NCI-H524 treated with DMSO at 0.1 percent for 48 hours (cell line): ENCODE measurements at regions not wholly inside any gene's neighbourhood (a gene's known extent, or its start where the extent isn't known, plus 50 kb on each side); places are given as distances from the start of the nearest gene placed in this dataset.

Experiments used
- DNase-seq: peaks from one replicate; lab custom pipeline; 2025; lab: John Stamatoyannopoulos, UW

GRCh38 chr6:166046982-166047381, 120.7 kb downstream of the TBXT start:
- no peak for DNase-seq

- no peak for DNase-seq
These were observed 121.4 kb downstream of the TBXT start for GRCh38 chr6:166046226-166046625.

GRCh38 chr6:166045860-166046200, 121.8 kb downstream of the TBXT start:
- no peak for DNase-seq

GRCh38 chr6:166045173-166045859, 122.3 kb downstream of the TBXT start:
- DNase-seq, result no peak

GRCh38 chr6:166041277-166041676, 126.4 kb downstream of the TBXT start:
- no peak for DNase-seq

DNA sequence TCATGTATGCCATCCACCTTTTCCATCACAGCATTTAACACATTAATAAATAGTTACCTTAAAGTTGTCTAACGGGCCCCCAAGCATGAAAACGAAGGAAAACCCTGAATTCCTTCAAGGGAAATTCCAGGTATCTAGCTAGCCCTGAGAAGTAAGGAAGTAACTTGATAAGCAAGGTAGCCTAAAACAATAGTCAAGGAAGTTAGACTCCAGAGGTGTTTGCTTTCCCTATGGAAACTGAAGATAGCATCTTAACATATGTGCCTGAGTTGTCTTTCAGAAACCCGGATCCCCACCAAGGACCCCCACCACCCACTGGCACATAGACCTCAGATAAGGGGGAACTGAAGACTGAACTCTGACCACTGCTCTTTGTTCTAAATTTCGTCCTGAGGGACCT, 127.4 kb downstream of the TBXT start:
- DNase-seq, result no peak

DNA sequence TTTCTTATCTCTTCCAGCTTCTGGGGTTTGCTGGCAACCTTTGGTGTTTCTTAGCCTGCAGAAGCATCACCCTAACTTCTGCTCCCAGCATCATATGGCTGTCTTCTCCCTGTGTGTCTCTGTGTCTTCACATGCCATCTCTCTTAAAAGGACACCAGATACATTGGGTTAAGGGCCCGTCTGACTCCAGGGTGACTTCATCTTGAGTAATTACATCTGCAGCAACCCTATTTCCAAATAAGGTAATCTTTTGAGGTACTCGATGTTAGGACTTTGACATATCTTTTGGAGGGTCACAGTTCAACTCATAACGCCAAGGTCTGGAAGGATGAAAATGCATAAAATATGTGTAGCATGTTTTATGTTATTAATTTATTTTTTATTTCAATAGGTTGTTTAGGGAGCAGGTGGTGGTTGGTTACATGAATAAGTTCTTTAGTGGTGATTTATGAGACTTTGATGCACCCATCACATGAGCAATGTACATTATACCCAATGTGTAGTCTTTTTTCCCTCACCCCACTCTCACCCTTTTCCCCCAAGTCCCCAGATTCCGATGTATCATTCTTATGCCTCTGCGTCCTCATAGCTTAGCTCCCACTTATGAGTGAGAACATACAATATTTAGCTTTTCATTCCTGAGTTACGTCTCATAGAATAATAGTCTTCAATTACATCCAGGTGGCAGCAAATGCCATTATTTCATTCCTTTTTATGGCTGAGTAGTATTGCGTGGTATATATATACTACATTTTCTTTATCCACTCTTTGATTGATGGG, 131.1 kb downstream of the TBXT start:
- DNase-seq, result no peak

DNA sequence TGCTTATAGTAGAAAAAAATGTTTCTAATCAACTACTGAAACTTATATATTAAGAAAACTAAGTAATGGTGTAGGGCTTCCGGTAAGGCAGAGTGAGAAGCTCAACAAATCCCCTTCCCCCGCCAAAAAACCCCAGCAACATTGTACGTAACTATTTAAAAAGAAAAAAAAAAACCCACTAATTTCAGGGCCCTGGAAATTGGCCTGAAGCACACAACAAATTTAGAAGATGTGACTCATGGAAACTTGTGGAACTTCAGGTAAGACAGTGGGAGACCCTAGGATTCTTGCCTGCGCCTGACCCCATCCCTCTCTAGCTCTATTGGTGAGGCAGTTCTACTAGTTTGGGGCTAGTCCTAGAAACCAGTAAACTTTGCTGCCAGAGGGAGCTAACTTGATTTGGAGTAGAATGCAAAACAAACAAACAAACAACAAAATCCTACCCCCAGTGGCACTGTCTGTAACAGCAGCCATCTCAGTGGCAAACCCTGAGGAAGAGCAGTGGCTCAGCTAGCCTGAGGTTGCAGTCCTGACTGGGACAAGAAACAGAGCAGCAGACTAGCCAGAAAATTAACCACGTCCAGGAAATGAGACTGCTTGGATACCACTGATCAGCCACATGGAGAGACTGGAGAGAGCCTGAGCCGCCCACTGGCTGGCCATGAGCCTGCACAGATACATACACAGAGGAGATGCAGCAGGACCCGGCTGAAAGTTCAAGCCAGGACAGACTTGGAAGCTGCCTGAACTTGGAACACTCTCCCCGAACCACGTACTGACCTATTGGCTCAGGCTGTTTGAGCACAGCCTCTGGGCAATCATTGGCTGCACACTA, 135.1 kb downstream of the TBXT start:
- DNase-seq, result no peak

DNA sequence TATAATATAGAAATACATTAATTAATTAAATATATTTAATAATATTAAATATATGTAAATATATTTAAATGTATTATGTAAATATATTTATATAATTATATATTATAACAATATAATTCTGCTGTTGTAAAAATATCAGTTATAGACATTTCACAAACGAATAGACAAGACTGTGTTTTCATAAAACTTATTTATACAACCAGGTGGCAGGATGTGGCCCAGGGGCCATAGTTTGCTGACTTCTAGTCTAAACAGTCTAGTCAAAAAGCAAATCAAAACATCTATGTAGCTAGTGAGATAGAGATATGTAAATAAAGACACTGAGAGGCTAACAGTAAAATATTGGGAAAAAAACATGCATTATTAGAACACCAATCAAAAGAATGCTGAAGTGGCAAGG, 136.4 kb downstream of the TBXT start:
- no peak for DNase-seq

DNA sequence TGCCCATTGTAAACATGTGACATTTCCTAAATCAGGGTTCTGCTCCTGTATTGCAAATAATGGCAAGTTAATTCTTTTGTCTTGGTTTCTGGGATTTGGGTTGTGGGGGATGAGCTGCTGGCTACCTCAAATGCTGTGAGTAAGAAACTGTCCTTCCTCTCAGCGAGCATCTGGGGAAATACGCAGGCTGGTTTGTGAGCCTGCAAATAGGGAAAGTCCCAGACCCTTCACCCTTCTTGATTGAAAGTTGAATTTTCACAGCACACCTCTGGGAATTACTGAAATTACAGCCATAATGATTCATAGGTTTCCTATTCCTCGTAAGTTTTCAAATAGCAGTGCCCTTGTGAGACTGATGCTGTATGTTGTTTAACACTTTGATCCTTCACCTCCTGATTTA, 138.1 kb downstream of the TBXT start:
- no peak for DNase-seq

- DNase-seq, result no peak
These were observed 139.9 kb downstream of the TBXT start for GRCh38 chr6:166027761-166028160.

GRCh38 chr6:166026586-166027126, 141.0 kb downstream of the TBXT start:
- no peak for DNase-seq

GRCh38 chr6:166025149-166025898, 142.3 kb downstream of the TBXT start:
- no peak for DNase-seq

DNA sequence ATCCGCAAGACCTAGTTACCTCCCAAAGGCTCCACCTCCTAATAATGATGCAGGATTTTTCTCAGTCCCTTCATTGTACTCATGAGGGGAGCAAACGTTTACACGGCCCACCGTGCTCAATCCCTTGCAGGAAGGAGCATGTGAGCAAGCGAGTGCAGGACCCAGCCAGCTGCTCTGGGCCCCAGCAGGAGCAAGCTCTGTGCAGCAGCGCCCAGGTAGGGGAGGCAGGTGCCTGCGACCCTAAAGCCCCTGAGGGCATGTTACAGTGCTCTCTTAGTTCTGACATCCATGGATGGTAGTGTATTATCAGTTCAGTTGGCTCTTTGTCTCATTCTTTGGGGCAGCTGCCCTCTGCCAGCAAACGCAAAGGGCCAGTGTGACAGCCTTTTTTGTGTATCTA, 143.4 kb downstream of the TBXT start:
- DNase-seq, result no peak

GRCh38 chr6:166023273-166023989, 144.2 kb downstream of the TBXT start:
- no peak for DNase-seq

- DNase-seq, result no peak
These were observed 146.2 kb downstream of the TBXT start for GRCh38 chr6:166021429-166021828.

DNA sequence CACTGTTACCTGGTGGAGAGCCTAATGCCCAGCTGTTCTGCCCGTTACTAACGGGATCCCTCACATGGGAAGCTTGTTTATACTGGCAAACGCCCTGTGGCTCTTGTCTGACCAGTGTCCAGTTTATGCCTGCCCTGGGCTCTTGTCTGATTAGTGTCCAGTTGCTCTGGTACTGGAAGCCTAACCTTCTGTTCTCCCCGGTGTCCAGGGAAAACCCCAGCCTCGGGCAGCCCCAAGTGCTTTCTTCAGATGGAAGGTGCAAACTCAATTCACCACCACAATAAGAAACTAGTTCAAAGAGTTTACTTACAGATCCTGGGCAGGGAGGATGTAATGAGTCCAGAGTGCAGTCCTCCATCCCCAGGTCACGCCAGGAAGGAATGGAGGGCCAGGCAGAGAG, 148.4 kb downstream of the TBXT start:
- DNase-seq, result no peak

- no peak for DNase-seq
These were observed 150.5 kb downstream of the TBXT start for GRCh38 chr6:166017032-166017635.

GRCh38 chr6:166014966-166015365, 152.7 kb downstream of the TBXT start:
- no peak for DNase-seq

DNA sequence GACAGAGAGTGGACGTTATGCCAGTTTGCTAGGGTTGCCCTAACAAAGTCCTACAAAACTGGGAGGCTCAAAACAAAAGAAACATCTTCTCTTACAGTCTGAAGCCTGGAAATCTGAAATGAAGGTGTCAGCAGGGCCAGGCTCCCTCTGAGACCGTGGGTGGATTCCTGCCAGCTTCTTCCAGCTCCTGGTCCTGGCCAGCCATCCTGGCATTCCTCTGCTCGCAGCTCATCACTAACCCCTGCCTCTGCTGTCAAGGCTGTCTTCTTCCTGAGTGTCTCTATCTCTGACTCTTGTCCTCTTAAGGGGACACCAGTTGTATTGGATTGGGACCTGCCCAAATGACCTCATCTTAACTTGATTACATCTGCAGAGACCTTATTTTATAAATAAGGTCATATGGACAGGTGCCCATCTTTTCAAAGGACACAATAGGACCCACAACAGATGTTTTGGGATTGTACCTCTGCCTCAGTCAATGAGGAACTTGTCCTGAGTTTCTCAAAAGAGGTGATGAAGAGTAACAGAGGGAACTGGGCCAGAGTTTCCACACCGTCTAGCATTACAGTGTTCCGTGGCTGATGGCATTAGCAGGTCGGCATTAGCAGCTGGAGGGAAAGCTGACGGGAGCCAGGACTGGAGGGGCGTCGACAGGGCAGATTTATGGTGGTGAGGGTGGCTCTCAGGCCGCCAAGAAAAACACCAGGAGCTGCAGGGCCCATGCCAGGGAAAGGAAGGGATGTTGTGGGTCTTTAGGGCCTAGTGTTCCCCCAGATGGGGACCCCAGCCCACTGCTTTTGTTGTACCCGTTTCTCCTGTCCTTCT, 157.3 kb downstream of the TBXT start:
- no peak for DNase-seq
